Mesendoderm (in vitro differentiated cells): ENCODE measurements at regions not wholly inside any gene's neighbourhood (a gene's known extent, or its start where the extent isn't known, plus 50 kb on each side); places are given as distances from the start of the nearest gene placed in this dataset.

ENCODE experiments used
- DNase-seq: peaks from one replicate; pipeline ENCODE4 v3.0.0; 2013
- H2AK5ac ChIP-seq: 2 replicates; pipeline ENCODE4 v1.6.1; 2013; ENCODE audit warnings: low read length, inconsistent platforms
- H2BK120ac ChIP-seq: 2 replicates; pipeline ENCODE4 v1.6.1; 2013; ENCODE audit warnings: low read depth, mild to moderate bottlenecking, low read length, moderate library complexity, mixed read lengths
- H2BK15ac ChIP-seq: replicated peaks from 2 replicates; pipeline ENCODE4 v1.6.1; 2013; ENCODE audit warnings: low read depth, mild to moderate bottlenecking, moderate library complexity
- H2BK5ac ChIP-seq: 2 replicates; pipeline ENCODE4 v1.6.1; 2013; ENCODE audit warnings: low read length, inconsistent platforms
- H3K18ac ChIP-seq: 2 replicates; pipeline ENCODE4 v1.6.1; 2013; ENCODE audit warnings: mild to moderate bottlenecking, low read length, mixed read lengths
- H3K23ac ChIP-seq: one replicate; pipeline ENCODE4 v1.6.1; 2013; ENCODE audit warnings: low read length
- H3K27ac ChIP-seq: 2 replicates; pipeline ENCODE4 v1.5.1; 2013; ENCODE audit warnings: low read depth, mild to moderate bottlenecking, inconsistent platforms, low read length, moderate library complexity
- H3K27me3 ChIP-seq: 2 replicates; pipeline ENCODE4 v1.6.1; 2013; ENCODE audit warnings: low read length, control low read depth, mild to moderate bottlenecking, inconsistent platforms; ENCODE audit not compliant: insufficient read depth, poor library complexity
- H3K36me3 ChIP-seq: 2 replicates; pipeline ENCODE4 v1.6.1; 2013; ENCODE audit warnings: low read length, inconsistent platforms; ENCODE audit not compliant: control insufficient read depth, insufficient read depth
- H3K4ac ChIP-seq: one replicate; pipeline ENCODE4 v1.6.1; 2013; ENCODE audit warnings: low read depth, mild to moderate bottlenecking, low read length, moderate library complexity
- H3K4me1 ChIP-seq: 2 replicates; pipeline ENCODE4 v1.6.1; 2013; ENCODE audit warnings: low read depth, low read length, inconsistent platforms; ENCODE audit not compliant: control insufficient read depth
- H3K4me2 ChIP-seq: 2 replicates; pipeline ENCODE4 v1.6.1; 2013; ENCODE audit warnings: low read length
- H3K4me3 ChIP-seq: 2 replicates; pipeline ENCODE4 v1.5.1; 2013; ENCODE audit warnings: mild to moderate bottlenecking, low read length
- H3K56ac ChIP-seq: one replicate; pipeline ENCODE4 v1.6.1; 2013; ENCODE audit warnings: low read length
- H3K79me1 ChIP-seq: 2 replicates; pipeline ENCODE4 v1.6.1; 2013; ENCODE audit warnings: low read length, inconsistent platforms
- H3K79me2 ChIP-seq: 2 replicates; pipeline ENCODE4 v1.6.1; 2013; ENCODE audit warnings: mild to moderate bottlenecking, low read length; ENCODE audit not compliant: control insufficient read depth, insufficient read depth
- H3K9ac ChIP-seq: 2 replicates; pipeline ENCODE4 v1.6.1; 2013; ENCODE audit warnings: low read length, inconsistent platforms
- H4K5ac ChIP-seq: one replicate; pipeline ENCODE4 v1.6.1; 2013; ENCODE audit warnings: low read length
- H4K8ac ChIP-seq: one replicate; pipeline ENCODE4 v1.6.1; 2013; ENCODE audit warnings: low read depth, mild to moderate bottlenecking, control low read depth, low read length, moderate library complexity
- WGBS: extraction: QIAGEN DNeasy Blood & Tissue Kit; methylation state at CpG from one replicate; pipeline ENCODE4 v1.1.7; 2013; ENCODE audit warnings: low lambda C conversion rate, missing lambda C conversion rate; ENCODE audit not compliant: insufficient coverage; ENCODE audit errors: extremely low coverage; 5-methylcytosine and 5-hydroxymethylcytosine counted together

- Histone ChIP-seq H3K4ac (no peak overlapping the region), H3K4me2 (no peak overlapping the region), H2BK15ac (no peak overlapping the region), H3K4me3 (no peak overlapping the region), H3K23ac (no peak overlapping the region), H3K79me2 (no peaks in the 10 kb centered on the region), H3K56ac (no peak overlapping the region), H2BK5ac (no peak overlapping the region), H3K18ac (no peak overlapping the region), H3K79me1 (no peaks in the 10 kb centered on the region), H3K36me3 (no peaks in the 10 kb centered on the region), H3K9ac (no peak overlapping the region), H3K4me1 (no peaks in the 10 kb centered on the region), H3K27ac (no peak overlapping the region), H4K8ac (no peak overlapping the region), H4K5ac (no peak overlapping the region), H2AK5ac (no peak overlapping the region), H3K27me3 (no peaks in the 10 kb centered on the region), H2BK120ac (no peak overlapping the region)
- peak; percentile 47 for DNase-seq
- no CpG with 5 or more reads among the region's 1 CpG for WGBS
Measured at GRCh38 chr13:90170208-90170607, 1177.3 kb upstream of the MIR17HG start.

GRCh38 chr13:90171649-90172048 lies 1175.8 kb upstream of the MIR17HG start:
- Histone ChIP-seq H4K8ac (no peak overlapping the region), H3K4me1 (no peaks in the 10 kb centered on the region), H3K23ac (no peak overlapping the region), H3K4me2 (no peak overlapping the region), H2BK5ac (no peak overlapping the region), H3K79me2 (no peaks in the 10 kb centered on the region), H4K5ac (no peak overlapping the region), H3K27me3 (no peaks in the 10 kb centered on the region), H3K56ac (no peak overlapping the region), H3K9ac (no peak overlapping the region), H2AK5ac (no peak overlapping the region), H3K79me1 (no peaks in the 10 kb centered on the region), H3K18ac (no peak overlapping the region), H3K36me3 (no peaks in the 10 kb centered on the region), H3K27ac (no peak overlapping the region), H2BK120ac (no peak overlapping the region), H2BK15ac (no peak overlapping the region), H3K4ac (no peak overlapping the region), H3K4me3 (no peak overlapping the region)
- no peak for DNase-seq
- WGBS = no CpG with 5 or more reads among the region's 1 CpG

- no peaks in the 10 kb centered on the region for H3K27me3 ChIP-seq
- no peaks in the 10 kb centered on the region for H3K36me3 ChIP-seq
- no CpG with 5 or more reads among the region's 1 CpG for WGBS
- no peak overlapping the region for H3K23ac ChIP-seq
- H4K5ac ChIP-seq = no peak overlapping the region
- H2BK5ac ChIP-seq = no peak overlapping the region
- H3K56ac ChIP-seq = no peak overlapping the region
- H3K27ac ChIP-seq = no peak overlapping the region
- H2BK15ac ChIP-seq = no peak overlapping the region
- no peaks in the 10 kb centered on the region for H3K4me1 ChIP-seq
- H3K9ac ChIP-seq = no peak overlapping the region
- H3K4me2 ChIP-seq = no peak overlapping the region
- H3K79me1 ChIP-seq = no peaks in the 10 kb centered on the region
- no peak overlapping the region for H2BK120ac ChIP-seq
- no peak overlapping the region for H4K8ac ChIP-seq
- no peak overlapping the region for H3K4ac ChIP-seq
- H3K18ac ChIP-seq = no peak overlapping the region
- no peak overlapping the region for H2AK5ac ChIP-seq
- H3K4me3 ChIP-seq = no peak overlapping the region
- DNase-seq = no peak
- no peaks in the 10 kb centered on the region for H3K79me2 ChIP-seq
Measured at GRCh38 chr13:90177512-90177911, 1170.0 kb upstream of the MIR17HG start.

GRCh38 chr13:90184355-90184754 lies 1163.1 kb upstream of the MIR17HG start:
- H4K8ac ChIP-seq = no peak overlapping the region
- H3K9ac ChIP-seq = no peak overlapping the region
- WGBS = no CpG with 5 or more reads among the region's 1 CpG
- no peak overlapping the region for H2BK120ac ChIP-seq
- no peak overlapping the region for H3K56ac ChIP-seq
- H3K79me1 ChIP-seq = no peaks in the 10 kb centered on the region
- no peak overlapping the region for H3K18ac ChIP-seq
- no peak overlapping the region for H3K4me2 ChIP-seq
- no peaks in the 10 kb centered on the region for H3K4me1 ChIP-seq
- H3K4ac ChIP-seq = no peak overlapping the region
- no peak overlapping the region for H4K5ac ChIP-seq
- no peak overlapping the region for H2AK5ac ChIP-seq
- H2BK15ac ChIP-seq = no peak overlapping the region
- no peak overlapping the region for H3K27ac ChIP-seq
- H3K79me2 ChIP-seq = no peaks in the 10 kb centered on the region
- H3K36me3 ChIP-seq = no peaks in the 10 kb centered on the region
- DNase-seq = no peak
- no peak overlapping the region for H3K23ac ChIP-seq
- no peaks in the 10 kb centered on the region for H3K27me3 ChIP-seq
- H2BK5ac ChIP-seq = no peak overlapping the region
- H3K4me3 ChIP-seq = no peak overlapping the region

GRCh38 chr13:90185734-90186133 lies 1161.8 kb upstream of the MIR17HG start:
- H3K4ac ChIP-seq = no peak overlapping the region
- no peak overlapping the region for H2BK5ac ChIP-seq
- H2BK120ac ChIP-seq = no peak overlapping the region
- no peak overlapping the region for H3K4me3 ChIP-seq
- H3K79me2 ChIP-seq = no peaks in the 10 kb centered on the region
- no peak overlapping the region for H4K8ac ChIP-seq
- no peak for DNase-seq
- no peak overlapping the region for H2BK15ac ChIP-seq
- H3K4me1 ChIP-seq = no peaks in the 10 kb centered on the region
- H3K18ac ChIP-seq = no peak overlapping the region
- H3K23ac ChIP-seq = no peak overlapping the region
- H3K9ac ChIP-seq = no peak overlapping the region
- H3K27ac ChIP-seq = no peak overlapping the region
- H3K79me1 ChIP-seq = no peaks in the 10 kb centered on the region
- no peak overlapping the region for H2AK5ac ChIP-seq
- H3K4me2 ChIP-seq = no peak overlapping the region
- H3K27me3 ChIP-seq = no peaks in the 10 kb centered on the region
- no peaks in the 10 kb centered on the region for H3K36me3 ChIP-seq
- no peak overlapping the region for H4K5ac ChIP-seq
- H3K56ac ChIP-seq = no peak overlapping the region

DNA sequence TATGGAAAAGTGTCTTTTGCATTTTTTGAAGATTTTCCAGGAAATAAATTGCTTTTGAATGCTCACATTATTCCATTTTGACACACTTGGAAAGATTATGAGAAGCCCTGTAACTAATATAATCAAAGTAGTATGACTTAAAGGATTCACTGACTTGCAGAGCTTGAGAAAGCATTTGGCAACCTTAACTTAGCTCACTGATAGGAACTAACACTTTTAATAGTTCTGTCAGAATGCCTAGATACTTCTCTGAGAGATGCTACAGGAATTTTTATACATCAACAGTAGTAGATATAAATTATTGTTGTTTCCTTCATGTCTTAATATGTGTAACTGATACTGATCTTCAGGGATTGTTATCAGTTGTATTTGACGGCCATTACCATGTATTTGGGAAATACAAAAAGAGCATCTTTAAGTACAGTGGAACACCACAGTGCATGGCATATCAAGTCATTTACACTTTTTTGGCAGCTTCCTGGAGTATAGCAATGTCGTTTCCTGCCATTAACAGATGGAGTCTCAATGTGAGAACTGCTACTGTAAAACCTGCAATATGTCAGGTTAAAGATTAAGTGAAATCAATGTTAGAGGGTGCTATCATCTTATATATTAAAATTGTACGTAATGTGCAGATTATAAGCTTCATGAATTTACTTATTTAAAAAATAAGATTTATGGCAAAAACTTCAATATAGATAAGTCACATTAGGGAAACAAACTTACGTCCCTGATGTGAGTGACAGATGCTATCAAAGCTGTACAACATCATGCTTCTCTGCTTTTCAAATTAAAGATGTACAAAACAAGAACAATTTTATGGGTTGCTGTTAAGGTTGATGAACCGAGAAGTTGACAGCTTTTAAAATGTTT lies 1159.8 kb upstream of the MIR17HG start:
- no peak overlapping the region for H2AK5ac ChIP-seq
- H3K4me3 ChIP-seq = no peak overlapping the region
- no peak overlapping the region for H4K5ac ChIP-seq
- H3K9ac ChIP-seq = no peak overlapping the region
- H3K56ac ChIP-seq = no peak overlapping the region
- peak; percentile 22 for DNase-seq
- no peak overlapping the region for H3K27ac ChIP-seq
- H3K4ac ChIP-seq = no peak overlapping the region
- no peaks in the 10 kb centered on the region for H3K36me3 ChIP-seq
- no CpG with 5 or more reads among the region's 5 CpGs for WGBS
- no peaks in the 10 kb centered on the region for H3K4me1 ChIP-seq
- no peak overlapping the region for H2BK5ac ChIP-seq
- H3K18ac ChIP-seq = no peak overlapping the region
- no peak overlapping the region for H3K23ac ChIP-seq
- H4K8ac ChIP-seq = no peak overlapping the region
- no peaks in the 10 kb centered on the region for H3K27me3 ChIP-seq
- no peak overlapping the region for H3K4me2 ChIP-seq
- no peaks in the 10 kb centered on the region for H3K79me2 ChIP-seq
- no peaks in the 10 kb centered on the region for H3K79me1 ChIP-seq
- no peak overlapping the region for H2BK120ac ChIP-seq
- H2BK15ac ChIP-seq = no peak overlapping the region
